Loucy (cell line): ENCODE measurements at regions not wholly inside any gene's neighbourhood (a gene's known extent, or its start where the extent isn't known, plus 50 kb on each side); places are given as distances from the start of the nearest gene placed in this dataset.

Experiments used
- EZH2phosphoT487 ChIP-seq: fragments of 200-600 bp; IDR thresholded peaks from 2 replicates; pipeline ENCODE4 v1.6.1; 2018; ENCODE audit warnings: antibody characterized with exemption, mild to moderate bottlenecking, moderate library complexity, borderline replicate concordance
- TF ChIP-seq, protein P1 (sequence below): fragments of 200-600 bp; sonication (generic); conservative IDR thresholded peaks from 2 replicates; pipeline ENCODE4 v1.5.1; 2014; ENCODE audit warnings: mild to moderate bottlenecking, antibody characterized with exemption, low read length

DNA sequence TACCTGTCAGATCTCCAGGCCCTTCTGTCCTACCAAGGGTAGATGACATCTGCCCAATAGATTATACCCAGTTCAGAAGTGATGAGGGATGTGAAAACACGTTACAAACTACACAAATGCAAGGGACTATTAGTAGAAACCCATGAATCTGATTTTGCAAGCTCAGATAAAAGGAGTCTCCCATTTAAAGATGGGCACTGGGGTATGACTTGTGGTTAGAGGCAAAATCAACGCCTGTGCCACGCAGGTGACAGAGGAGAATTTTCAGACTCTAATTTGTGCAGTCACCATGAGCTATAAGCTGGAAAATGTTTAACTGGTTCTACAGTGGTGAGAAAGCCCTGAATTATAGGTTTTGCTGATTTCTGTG is 184.4 kb upstream of the LPP start:
- TF ChIP-seq, protein P1, sequence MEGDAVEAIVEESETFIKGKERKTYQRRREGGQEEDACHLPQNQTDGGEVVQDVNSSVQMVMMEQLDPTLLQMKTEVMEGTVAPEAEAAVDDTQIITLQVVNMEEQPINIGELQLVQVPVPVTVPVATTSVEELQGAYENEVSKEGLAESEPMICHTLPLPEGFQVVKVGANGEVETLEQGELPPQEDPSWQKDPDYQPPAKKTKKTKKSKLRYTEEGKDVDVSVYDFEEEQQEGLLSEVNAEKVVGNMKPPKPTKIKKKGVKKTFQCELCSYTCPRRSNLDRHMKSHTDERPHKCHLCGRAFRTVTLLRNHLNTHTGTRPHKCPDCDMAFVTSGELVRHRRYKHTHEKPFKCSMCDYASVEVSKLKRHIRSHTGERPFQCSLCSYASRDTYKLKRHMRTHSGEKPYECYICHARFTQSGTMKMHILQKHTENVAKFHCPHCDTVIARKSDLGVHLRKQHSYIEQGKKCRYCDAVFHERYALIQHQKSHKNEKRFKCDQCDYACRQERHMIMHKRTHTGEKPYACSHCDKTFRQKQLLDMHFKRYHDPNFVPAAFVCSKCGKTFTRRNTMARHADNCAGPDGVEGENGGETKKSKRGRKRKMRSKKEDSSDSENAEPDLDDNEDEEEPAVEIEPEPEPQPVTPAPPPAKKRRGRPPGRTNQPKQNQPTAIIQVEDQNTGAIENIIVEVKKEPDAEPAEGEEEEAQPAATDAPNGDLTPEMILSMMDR = no peak
- TF ChIP-seq EZH2phosphoT487 = no peak
